GM12878 (cell line): ENCODE measurements at regions not wholly inside any gene's neighbourhood (a gene's known extent, or its start where the extent isn't known, plus 50 kb on each side); places are given as distances from the start of the nearest gene placed in this dataset.

ENCODE experiments used
- ATAC-seq: fragments of 200-7000 bp; cut with Tn5 transposase; 3 replicates; pipeline ENCODE4 v1.9.1; 2020; ENCODE audit warnings: mild to moderate bottlenecking, moderate library complexity
- BruUV-seq: library from RNA; stranded (reverse); fragments of 400-500 nt; replicated peaks from 2 replicates; lab custom pipeline; 2021; lab: Mats Ljungman, UMichigan
- CTCF ChIA-PET: fragments of 300-600 bp; sonication (Branson Sonifier 250); formaldehyde crosslinking; extraction: SDS; loops from one replicate; lab custom pipeline; 2021; ENCODE audit warnings: inconsistent platforms; lab: Yijun Ruan, JAX
- POLR2A ChIA-PET: fragments of 350-600 bp; formaldehyde crosslinking; extraction: SDS; loops from one replicate; lab custom pipeline; 2021; ENCODE audit warnings: inconsistent platforms; lab: Charles Lee
- RAD21 ChIA-PET: fragments of 300-600 bp; sonication (Branson Sonifier 250); formaldehyde crosslinking; loops from one replicate; lab custom pipeline; 2023; ENCODE audit warnings: antibody characterized with exemption; ENCODE audit not compliant: unreplicated experiment; lab: Charles Lee
- SMC1A ChIA-PET: fragments of 300-600 bp; sonication (Branson Sonifier 250); formaldehyde crosslinking; loops from one replicate; lab custom pipeline; 2023; ENCODE audit not compliant: unreplicated experiment, uncharacterized antibody; lab: Charles Lee
- DNase-seq: peaks from one replicate; pipeline ENCODE4 v3.0.0-alpha.2; 2011; ENCODE audit warnings: low read depth, low spot score
- FAIRE-seq: peaks from 3 replicates; lab custom pipeline; 2011; peaks lifted over from hg19 to GRCh38; lab: Jason Lieb, UNC
- H2AFZ ChIP-seq: 2 replicates; pipeline ENCODE4 v1.6.0; 2011; ENCODE audit warnings: low read depth, low read length, control low read depth; ENCODE audit not compliant: control insufficient read depth
- H3K27ac ChIP-seq: 2 replicates; pipeline ENCODE4 v1.5.1; 2011; ENCODE audit warnings: control low read depth; ENCODE audit not compliant: control insufficient read depth, insufficient read depth
- H3K27me3 ChIP-seq, 2 experiments: replicated peaks in 1 of 2; 2 replicates each; pipeline versions ENCODE4 v1.6.0 to v1.6.1; 2011; ENCODE audit warnings: low read length in 1 of 2; ENCODE audit not compliant: control insufficient read depth in 2 of 2, insufficient read depth in 2 of 2
- H3K36me3 ChIP-seq, 2 experiments: 2 replicates each; pipeline ENCODE4 v1.5.1; 2011; ENCODE audit warnings: low read length in 1 of 2; ENCODE audit not compliant: control insufficient read depth in 2 of 2, insufficient read depth in 2 of 2
- H3K4me1 ChIP-seq: 2 replicates; pipeline ENCODE4 v1.6.1; 2011; ENCODE audit warnings: mild to moderate bottlenecking, low read length, moderate library complexity, mixed read lengths; ENCODE audit not compliant: control insufficient read depth, insufficient read depth
- H3K4me2 ChIP-seq: 2 replicates; pipeline ENCODE4 v1.6.0; 2011; ENCODE audit warnings: control low read depth; ENCODE audit not compliant: control insufficient read depth, insufficient read depth
- H3K4me3 ChIP-seq: fragments of 200-600 bp; sonication (generic); 2 replicates; pipeline ENCODE4 v1.5.1; 2016
- H3K79me2 ChIP-seq: 2 replicates; pipeline ENCODE4 v1.6.0; 2011; ENCODE audit warnings: low read length; ENCODE audit not compliant: control insufficient read depth, insufficient read depth
- H3K9ac ChIP-seq: 2 replicates; pipeline ENCODE4 v1.8.0; 2011; ENCODE audit warnings: low read length, control low read depth, mixed read lengths; ENCODE audit not compliant: control insufficient read depth, insufficient read depth
- H3K9me3 ChIP-seq: replicated peaks from 3 replicates; pipeline ENCODE4 v1.5.1; 2011; ENCODE audit warnings: mild to moderate bottlenecking, low read length; ENCODE audit not compliant: control insufficient read depth, insufficient read depth
- H4K20me1 ChIP-seq: 2 replicates; pipeline ENCODE4 v1.6.0; 2011; ENCODE audit not compliant: control insufficient read depth, insufficient read depth
- CBX5 ChIP-seq: sonication (generic); IDR thresholded peaks from 2 replicates; pipeline ENCODE4 v1.6.1; 2016; ENCODE audit warnings: low read depth, moderate library complexity, mild to moderate bottlenecking, inconsistent platforms
- EED ChIP-seq: sonication (generic); IDR thresholded peaks from 2 replicates; pipeline ENCODE4 v1.6.1; 2016; ENCODE audit warnings: antibody characterized with exemption, low read depth
- ETV6 ChIP-seq, 2 experiments: fragments of 450-650 bp in 1 of 2; IDR thresholded peaks in 1 of 2; conservative IDR thresholded peaks in 1 of 2; 2 replicates each; pipeline ENCODE4 v1.6.1; 2014; ENCODE audit warnings: antibody characterized with exemption in 1 of 2, borderline replicate concordance in 1 of 2, low read depth in 1 of 2, mild to moderate bottlenecking in 1 of 2, moderate library complexity in 1 of 2
- FOS ChIP-seq: IDR thresholded peaks from 3 replicates; pipeline ENCODE4 v1.6.1; 2011; ENCODE audit warnings: borderline replicate concordance; ENCODE audit not compliant: insufficient read length; ENCODE audit errors: extremely low read depth
- FOXM1 ChIP-seq: IDR thresholded peaks from 2 replicates; pipeline ENCODE4 v1.6.1; 2012; ENCODE audit warnings: low read depth, mild to moderate bottlenecking, inconsistent platforms, low read length, moderate library complexity
- HDAC6 ChIP-seq: fragments of 200-600 bp; sonication (generic); IDR thresholded peaks from one replicate; pipeline ENCODE4 v1.8.0; 2017; ENCODE audit warnings: antibody characterized with exemption; ENCODE audit not compliant: unreplicated experiment
- NRF1 ChIP-seq: conservative IDR thresholded peaks from 2 replicates; pipeline ENCODE4 v1.6.1; 2011; ENCODE audit warnings: mild to moderate bottlenecking, low read depth, low read length, improper control_type of control experiment
- PAX5 ChIP-seq: IDR thresholded peaks from 2 replicates; pipeline ENCODE4 v1.6.1; 2011; ENCODE audit warnings: low read depth, low read length, borderline replicate concordance
- STAT3 ChIP-seq: IDR thresholded peaks from 2 replicates; pipeline ENCODE4 v1.6.1; 2011; ENCODE audit warnings: low read depth, low read length, improper control_type of control experiment
- SUPT20H ChIP-seq: IDR thresholded peaks from 2 replicates; pipeline ENCODE4 v1.6.1; 2011; ENCODE audit warnings: low read depth, mild to moderate bottlenecking, low read length, moderate library complexity, borderline replicate concordance; ENCODE audit not compliant: control insufficient read depth
- TBL1XR1 ChIP-seq: IDR thresholded peaks from 2 replicates; pipeline ENCODE4 v1.6.1; 2012; ENCODE audit warnings: low read depth, low read length, improper control_type of control experiment
- WRNIP1 ChIP-seq: IDR thresholded peaks from 2 replicates; pipeline ENCODE4 v1.6.1; 2011; ENCODE audit warnings: low read depth, low read length, improper control_type of control experiment, borderline replicate concordance
- YY1 ChIP-seq: IDR thresholded peaks from 2 replicates; pipeline ENCODE4 v1.6.1; 2011; ENCODE audit warnings: low read depth, mild to moderate bottlenecking, low read length
- ZNF24 ChIP-seq: fragments of 450-650 bp; IDR thresholded peaks from 2 replicates; pipeline ENCODE4 v1.6.1; 2017; ENCODE audit warnings: antibody characterized with exemption, mild to moderate bottlenecking
- WGBS: methylation state at CpG from one replicate; pipeline ENCODE4 v1.1.6; 2016; ENCODE audit warnings: low lambda C conversion rate; ENCODE audit not compliant: insufficient replicate concordance, insufficient coverage; ENCODE audit errors: missing lambda C conversion rate; 5-methylcytosine and 5-hydroxymethylcytosine counted together
- in situ Hi-C: fragments of 300-500 bp; cut with MboI; formaldehyde crosslinking; loops from 9 replicates; pipeline ENCODE4 v1.14.3; 2018; ENCODE audit warnings: mixed read lengths
- intact Hi-C: fragments of 100-400 bp; cut with micrococcal nuclease; formaldehyde crosslinking; loops from one replicate; pipeline ENCODE4 v1.14.2; 2022; ENCODE audit not compliant: unreplicated experiment
- TF ChIP-seq, protein P1 (sequence below): IDR thresholded peaks from 2 replicates; pipeline ENCODE4 v1.6.1; 2011; ENCODE audit warnings: borderline replicate concordance, low read depth, mild to moderate bottlenecking, moderate library complexity, low read length; ENCODE audit not compliant: insufficient read depth, poor library complexity, severe bottlenecking
- TF ChIP-seq, protein P2 (sequence below), 3 experiments: IDR thresholded peaks in 2 of 3; conservative IDR thresholded peaks in 1 of 3; 2 replicates each; pipeline ENCODE4 v1.5.1; 2011; ENCODE audit warnings: low read depth in 3 of 3, low read length in 3 of 3, mild to moderate bottlenecking in 3 of 3, control low read depth in 2 of 3, moderate library complexity in 2 of 3, inconsistent platforms in 1 of 3, mixed read lengths in 1 of 3; ENCODE audit not compliant: control insufficient read depth in 2 of 3, insufficient read depth in 1 of 3; ENCODE audit errors: extremely low read depth in 1 of 3
- TF ChIP-seq, protein P3 (sequence below): IDR thresholded peaks from 2 replicates; pipeline ENCODE4 v1.6.1; 2012; ENCODE audit warnings: mild to moderate bottlenecking, low read depth, low read length

DNA sequence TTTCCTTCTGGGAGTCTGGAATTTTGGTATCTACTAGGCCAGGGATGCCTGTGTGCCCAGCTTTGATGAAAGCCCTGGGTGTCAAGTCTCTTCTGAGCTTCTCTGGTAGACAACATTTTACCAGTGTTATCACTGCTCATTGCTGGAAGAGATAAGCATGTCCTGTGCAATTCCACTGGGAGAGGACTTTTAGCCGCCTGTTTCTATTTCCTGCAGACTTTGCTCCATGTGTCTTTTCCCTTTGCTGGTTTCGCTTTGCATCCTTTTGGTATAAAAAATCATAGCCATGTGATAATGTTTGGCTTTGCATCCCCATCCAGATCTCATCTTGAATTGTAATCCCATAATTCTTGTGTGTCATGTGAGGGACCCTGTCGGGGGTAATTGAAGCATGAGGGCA lies 163.2 kb downstream of the SLC28A3 start (continued):
- no peak for TF ChIP-seq ETV6 (conservative IDR thresholded peaks at IDR 0.05 in 1 of 2, IDR thresholded peaks at IDR 0.05 in 1 of 2; ENCODE audit: borderline replicate concordance in 1 of 2, low read depth in 1 of 2)
- TF ChIP-seq TBL1XR1, result no peak
- TF ChIP-seq CBX5, result no peak
- no peak for TF ChIP-seq NRF1
- TF ChIP-seq, protein P1, sequence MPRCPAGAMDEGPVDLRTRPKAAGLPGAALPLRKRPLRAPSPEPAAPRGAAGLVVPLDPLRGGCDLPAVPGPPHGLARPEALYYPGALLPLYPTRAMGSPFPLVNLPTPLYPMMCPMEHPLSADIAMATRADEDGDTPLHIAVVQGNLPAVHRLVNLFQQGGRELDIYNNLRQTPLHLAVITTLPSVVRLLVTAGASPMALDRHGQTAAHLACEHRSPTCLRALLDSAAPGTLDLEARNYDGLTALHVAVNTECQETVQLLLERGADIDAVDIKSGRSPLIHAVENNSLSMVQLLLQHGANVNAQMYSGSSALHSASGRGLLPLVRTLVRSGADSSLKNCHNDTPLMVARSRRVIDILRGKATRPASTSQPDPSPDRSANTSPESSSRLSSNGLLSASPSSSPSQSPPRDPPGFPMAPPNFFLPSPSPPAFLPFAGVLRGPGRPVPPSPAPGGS, result no peak
- TF ChIP-seq PAX5, result no peak
- TF ChIP-seq, protein P2, sequence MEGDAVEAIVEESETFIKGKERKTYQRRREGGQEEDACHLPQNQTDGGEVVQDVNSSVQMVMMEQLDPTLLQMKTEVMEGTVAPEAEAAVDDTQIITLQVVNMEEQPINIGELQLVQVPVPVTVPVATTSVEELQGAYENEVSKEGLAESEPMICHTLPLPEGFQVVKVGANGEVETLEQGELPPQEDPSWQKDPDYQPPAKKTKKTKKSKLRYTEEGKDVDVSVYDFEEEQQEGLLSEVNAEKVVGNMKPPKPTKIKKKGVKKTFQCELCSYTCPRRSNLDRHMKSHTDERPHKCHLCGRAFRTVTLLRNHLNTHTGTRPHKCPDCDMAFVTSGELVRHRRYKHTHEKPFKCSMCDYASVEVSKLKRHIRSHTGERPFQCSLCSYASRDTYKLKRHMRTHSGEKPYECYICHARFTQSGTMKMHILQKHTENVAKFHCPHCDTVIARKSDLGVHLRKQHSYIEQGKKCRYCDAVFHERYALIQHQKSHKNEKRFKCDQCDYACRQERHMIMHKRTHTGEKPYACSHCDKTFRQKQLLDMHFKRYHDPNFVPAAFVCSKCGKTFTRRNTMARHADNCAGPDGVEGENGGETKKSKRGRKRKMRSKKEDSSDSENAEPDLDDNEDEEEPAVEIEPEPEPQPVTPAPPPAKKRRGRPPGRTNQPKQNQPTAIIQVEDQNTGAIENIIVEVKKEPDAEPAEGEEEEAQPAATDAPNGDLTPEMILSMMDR (IDR thresholded peaks at IDR 0.05 in 2 of 3, conservative IDR thresholded peaks at IDR 0.05 in 1 of 3; ENCODE audit: control insufficient read depth in 2 of 3, extremely low read depth in 1 of 3, insufficient read depth in 1 of 3, low read depth in 3 of 3, low read length in 3 of 3), result no peak

DNA sequence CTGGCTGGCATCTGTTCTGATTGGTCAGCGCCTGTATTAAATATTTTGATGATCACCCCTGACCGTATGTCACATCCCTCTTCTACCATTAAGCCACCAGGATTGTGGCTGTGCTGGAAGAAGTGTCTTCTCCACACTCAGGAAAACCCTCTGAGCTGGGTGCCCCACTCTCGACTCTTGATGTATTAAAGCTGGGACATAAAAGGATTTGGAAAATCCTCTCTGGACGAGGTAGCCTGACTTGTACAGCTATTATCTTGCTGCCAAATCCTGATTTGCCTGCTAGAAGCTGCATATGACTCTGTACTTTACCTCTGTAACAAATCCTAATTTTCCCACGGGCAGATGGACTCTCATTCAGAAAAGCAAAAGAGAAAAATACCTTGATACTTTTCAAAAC lies 161.0 kb downstream of the SLC28A3 start:
- POLR2A ChIA-PET, result no interaction called here
- no peak overlapping the region for H3K27ac ChIP-seq
- H3K79me2 ChIP-seq, result no peaks in the 10 kb centered on the region
- no peaks in the 10 kb centered on the region for H4K20me1 ChIP-seq
- RAD21 ChIA-PET, result no interaction called here
- intact Hi-C loops (no loop called here), in situ Hi-C loops (loop anchor here (10.0 kb wide), 1 partner anchor 135 kb away; no protein-coding TSS in a partner anchor)
- H2AFZ ChIP-seq, result no peak overlapping the region
- no peak for FAIRE-seq
- DNase-seq, result no peak
- H3K4me1 ChIP-seq, result no peaks in the 10 kb centered on the region
- no peak overlapping the region for H3K4me2 ChIP-seq
- no TSS peak for BruUV-seq
- WGBS, result 49% methylated on average over 5 of the region's 5 CpGs
- no peaks in the 10 kb centered on the region for H3K9me3 ChIP-seq
- SMC1A ChIA-PET, result interaction anchor here (0.7 kb wide), 1 partner anchor 15 kb away, joined by 4 read pairs; no protein-coding TSS in a partner anchor
- H3K9ac ChIP-seq, result no peak overlapping the region
- CTCF ChIA-PET, result no interaction called here
- no peak for ATAC-seq
- no peaks in the 10 kb centered on the region for H3K27me3 ChIP-seq
- no peaks in the 10 kb centered on the region for H3K36me3 ChIP-seq
- H3K4me3 ChIP-seq, result no peak overlapping the region
- TF ChIP-seq HDAC6, result no peak
- TF ChIP-seq FOS, result no peak
- no peak for TF ChIP-seq WRNIP1
- no peak for TF ChIP-seq EED
- no peak for TF ChIP-seq SUPT20H
- TF ChIP-seq, protein P3, sequence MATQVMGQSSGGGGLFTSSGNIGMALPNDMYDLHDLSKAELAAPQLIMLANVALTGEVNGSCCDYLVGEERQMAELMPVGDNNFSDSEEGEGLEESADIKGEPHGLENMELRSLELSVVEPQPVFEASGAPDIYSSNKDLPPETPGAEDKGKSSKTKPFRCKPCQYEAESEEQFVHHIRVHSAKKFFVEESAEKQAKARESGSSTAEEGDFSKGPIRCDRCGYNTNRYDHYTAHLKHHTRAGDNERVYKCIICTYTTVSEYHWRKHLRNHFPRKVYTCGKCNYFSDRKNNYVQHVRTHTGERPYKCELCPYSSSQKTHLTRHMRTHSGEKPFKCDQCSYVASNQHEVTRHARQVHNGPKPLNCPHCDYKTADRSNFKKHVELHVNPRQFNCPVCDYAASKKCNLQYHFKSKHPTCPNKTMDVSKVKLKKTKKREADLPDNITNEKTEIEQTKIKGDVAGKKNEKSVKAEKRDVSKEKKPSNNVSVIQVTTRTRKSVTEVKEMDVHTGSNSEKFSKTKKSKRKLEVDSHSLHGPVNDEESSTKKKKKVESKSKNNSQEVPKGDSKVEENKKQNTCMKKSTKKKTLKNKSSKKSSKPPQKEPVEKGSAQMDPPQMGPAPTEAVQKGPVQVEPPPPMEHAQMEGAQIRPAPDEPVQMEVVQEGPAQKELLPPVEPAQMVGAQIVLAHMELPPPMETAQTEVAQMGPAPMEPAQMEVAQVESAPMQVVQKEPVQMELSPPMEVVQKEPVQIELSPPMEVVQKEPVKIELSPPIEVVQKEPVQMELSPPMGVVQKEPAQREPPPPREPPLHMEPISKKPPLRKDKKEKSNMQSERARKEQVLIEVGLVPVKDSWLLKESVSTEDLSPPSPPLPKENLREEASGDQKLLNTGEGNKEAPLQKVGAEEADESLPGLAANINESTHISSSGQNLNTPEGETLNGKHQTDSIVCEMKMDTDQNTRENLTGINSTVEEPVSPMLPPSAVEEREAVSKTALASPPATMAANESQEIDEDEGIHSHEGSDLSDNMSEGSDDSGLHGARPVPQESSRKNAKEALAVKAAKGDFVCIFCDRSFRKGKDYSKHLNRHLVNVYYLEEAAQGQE, result no peak
- no peak for TF ChIP-seq ZNF24
- TF ChIP-seq FOXM1, result no peak
- no peak for TF ChIP-seq PAX5
- TF ChIP-seq STAT3, result no peak
- TF ChIP-seq YY1, result no peak
